HG03520 (cell line): ENCODE measurements at regions not wholly inside any gene's neighbourhood (a gene's known extent, or its start where the extent isn't known, plus 50 kb on each side); places are given as distances from the start of the nearest gene placed in this dataset.
"Not testable (repeated sequence)": the region's sequence is repeated elsewhere in the genome, so short reads cannot be mapped to it uniquely, and the experiment has no call there.

Experiments
- ATAC-seq: cut with Tn5 transposase; IDR thresholded peaks from one replicate; pipeline ENCODE4 v1.9.1; 2021; ENCODE audit warnings: mild to moderate bottlenecking, moderate library complexity; ENCODE audit not compliant: unreplicated experiment

DNA sequence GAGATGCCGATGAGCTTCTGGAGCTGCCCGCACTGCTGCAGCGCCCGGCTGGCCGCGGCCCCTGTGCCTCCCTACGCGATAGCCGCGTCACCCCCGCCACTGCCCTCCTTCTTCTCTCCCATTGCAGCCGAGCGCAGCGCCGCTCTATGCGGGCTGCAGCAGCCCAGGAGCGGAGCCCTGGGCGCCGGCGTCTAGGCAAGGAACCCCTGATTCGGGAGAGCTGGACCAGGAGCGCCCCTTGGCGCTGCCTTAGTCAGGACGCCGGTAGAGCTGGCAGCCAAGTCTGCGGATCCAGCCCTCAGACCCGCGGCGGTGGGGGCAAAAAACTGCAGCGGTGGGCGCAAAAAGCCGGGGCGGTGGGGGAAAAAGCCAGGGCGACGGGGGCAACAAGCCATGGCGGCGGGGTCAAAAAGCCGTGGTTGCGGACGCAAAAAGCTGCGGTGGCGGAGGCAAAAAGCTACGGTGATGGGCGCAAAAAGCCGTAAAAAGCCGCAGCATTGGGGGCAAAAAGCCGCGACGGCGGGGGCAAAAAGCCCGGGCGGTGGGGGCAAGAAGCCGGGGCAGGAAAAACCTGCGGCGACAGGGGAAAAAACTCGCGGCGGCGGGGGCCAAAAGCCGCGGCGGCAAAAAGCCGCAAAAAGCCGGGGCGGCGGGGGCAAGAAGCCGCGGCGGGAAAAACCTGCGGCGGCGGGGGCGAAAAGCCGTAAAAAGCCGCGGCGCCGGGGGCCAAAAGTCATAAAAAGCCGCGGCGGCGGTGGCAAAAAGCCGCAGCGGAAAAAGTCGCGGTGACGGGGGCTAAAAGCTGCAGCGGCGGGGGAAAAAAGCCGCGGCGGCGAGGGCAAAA, 1668.6 kb downstream of the RPIA start:
- ATAC-seq: not testable (repeated sequence)

DNA sequence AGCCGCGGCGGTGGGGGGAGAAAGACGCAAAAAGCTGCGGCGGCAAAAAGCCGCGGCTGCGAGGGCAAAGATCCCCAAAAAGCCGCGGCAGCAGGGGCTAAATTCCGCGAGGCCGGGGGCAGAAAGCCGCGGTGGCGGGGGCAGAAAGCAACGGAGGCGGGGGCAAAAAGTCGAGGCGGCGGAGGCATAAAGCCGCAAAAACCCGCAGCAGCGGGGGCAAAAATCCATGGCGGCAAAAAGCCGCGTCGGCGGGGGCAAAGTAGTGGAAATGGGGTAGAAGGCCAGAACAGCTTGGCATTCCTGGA, 1669.2 kb downstream of the RPIA start:
- not testable (repeated sequence) for ATAC-seq
